H1 (cell line): ENCODE measurements at regions not wholly inside any gene's neighbourhood (a gene's known extent, or its start where the extent isn't known, plus 50 kb on each side); places are given as distances from the start of the nearest gene placed in this dataset. TPM values are rescaled to one million over a fixed set of nuclear protein-coding genes. Genes with fewer than 3 reads are reported as not detected.

Experiments
- small RNA-seq: library from polyadenylated mRNA; stranded (forward); fragments of <200 nt; extraction: miRNeasy Mini kit (QIAGEN cat#:217004); gene quantifications from one replicate; pipeline ENCODE3, GENCODE V24; 2013; ENCODE audit not compliant: insufficient read depth

Small RNA genes lying in the stretch of these regions (small RNA-seq; reads per million reads assigned to genes)
- gene AC002545.1 (not detected), gene RF00019 (not detected)
